Motor neuron (in vitro differentiated cells): ENCODE measurements at regions not wholly inside any gene's neighbourhood (a gene's known extent, or its start where the extent isn't known, plus 50 kb on each side); places are given as distances from the start of the nearest gene placed in this dataset.
A peak's percentile ranks its signal among the peaks of the same experiment; 100 is the strongest.
"Not testable (repeated sequence)": the region's sequence is repeated elsewhere in the genome, so short reads cannot be mapped to it uniquely, and the experiment has no call there.

Source experiments
- ATAC-seq, 8 experiments: fragments of 200-7000 bp; cut with Tn5 transposase; replicated peaks in 6 of 8; 2 replicates each; pipeline ENCODE4 v1.8.0; 2021; ENCODE audit warnings: mild to moderate bottlenecking in 8 of 8, moderate library complexity in 8 of 8
- H3K27ac ChIP-seq, 2 donors: fragments of 250-450 bp; sonication (Bioruptor Pico); 2 replicates each; pipeline ENCODE4 v1.9.0; 2021; ENCODE audit warnings: antibody characterized with exemption in 2 of 2, mild to moderate bottlenecking in 2 of 2, moderate library complexity in 1 of 2
- H3K4me1 ChIP-seq, 2 donors: fragments of 250-450 bp; sonication (Bioruptor Pico); replicated peaks in 1 of 2; 2 replicates each; pipeline ENCODE4 v1.6.1; 2021; ENCODE audit warnings: antibody characterized with exemption in 2 of 2, mild to moderate bottlenecking in 2 of 2, moderate library complexity in 1 of 2
- H3K4me3 ChIP-seq, 5 donors: fragments of 250-450 bp; sonication (Bioruptor Pico); 2 replicates each; pipeline ENCODE4 v1.9.0; 2021; ENCODE audit warnings: antibody characterized with exemption in 5 of 5, mild to moderate bottlenecking in 5 of 5, moderate library complexity in 4 of 5
- WGBS, 10 experiments: fragments of 450-650 bp; shearing (Covaris generic); methylation state at CpG; one replicate each; pipeline ENCODE4 v1.0.0; 2022; 5-methylcytosine and 5-hydroxymethylcytosine counted together
- in situ Hi-C, 9 experiments: fragments of 400-800 bp; cut with MboI; loops; one replicate each; pipeline ENCODE4 v1.15.0; 2021; ENCODE audit warnings: low sequenced_read_pairs in 9 of 9, low pct_unique_long_range_greater_than_20kb in 2 of 9; ENCODE audit not compliant: unreplicated experiment in 9 of 9

- in situ Hi-C loops, result loop anchor here in 1 of 9 experiments (25.0 kb wide), 1 partner anchor 102 kb away; the partner anchor contains the start of gene PRDM16
- H3K4me1 ChIP-seq, ATAC-seq, H3K4me3 ChIP-seq, H3K27ac ChIP-seq: not testable (repeated sequence)
- WGBS, 10 experiments, result 34 to 100% (median 69%) methylated on average over 1 to 12 of the region's 21 CpGs; no CpG with 5 or more reads in 6 of the 10 experiments
Measured at GRCh38 chr1:2959881-2960280, 61.4 kb upstream of the ACTRT2 start.

- H3K4me1 ChIP-seq, result peaks cover 0 to 4% of the 10 kb centered on the region in 2 donors
- WGBS, 10 experiments, result 53 to 70% (median 63%) methylated on average over 2 to 4 of the region's 7 CpGs; no CpG with 5 or more reads in 5 of the 10 experiments
- ATAC-seq, result no peak
- no peak overlapping the region for H3K27ac ChIP-seq
- no peak overlapping the region for H3K4me3 ChIP-seq
- in situ Hi-C loops, result loop anchor here in 1 of 9 experiments (25.0 kb wide), 1 partner anchor 101 kb away; the partner anchor contains the start of gene PRDM16
Measured at GRCh38 chr1:2961081-2961480, 60.2 kb upstream of the ACTRT2 start.

GRCh38 chr1:2961661-2962060, 59.6 kb upstream of the ACTRT2 start:
- Histone ChIP-seq H3K27ac (no peak overlapping the region), H3K4me3 (no peak overlapping the region), H3K4me1 (peaks cover 0 to 10% of the 10 kb centered on the region in 2 donors)
- no peak for ATAC-seq
- 26 to 82% (median 68%) methylated on average over 2 to 14 of the region's 14 CpGs; no CpG with 5 or more reads in 4 of the 10 experiments for WGBS, 10 experiments
- in situ Hi-C loops, result loop anchor here in 1 of 9 experiments (25.0 kb wide), 1 partner anchor 101 kb away; the partner anchor contains the start of gene PRDM16

DNA sequence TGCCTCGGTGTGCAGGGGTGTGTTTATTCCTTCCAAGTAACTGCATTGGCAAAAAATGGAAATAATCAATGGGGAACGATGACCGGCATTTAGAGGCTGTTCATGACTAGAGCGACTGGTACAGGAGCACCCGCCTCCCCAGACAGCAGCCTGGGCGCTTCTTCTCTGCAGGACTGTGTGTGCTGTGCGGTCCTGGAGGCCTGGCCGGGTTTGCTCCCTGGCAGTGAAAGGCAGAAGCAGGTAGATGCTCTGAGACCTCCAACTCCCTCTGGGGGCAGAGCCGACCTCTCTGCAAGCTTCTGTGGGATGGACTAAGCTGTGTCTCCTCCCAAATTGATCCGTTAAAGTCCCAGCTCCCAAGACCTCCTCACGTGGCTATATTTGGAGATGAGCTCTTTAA, 59.2 kb upstream of the ACTRT2 start:
- WGBS, 10 experiments, result 0 to 65% (median 39%) methylated on average over 1 to 10 of the region's 11 CpGs; no CpG with 5 or more reads in 4 of the 10 experiments
- Histone ChIP-seq H3K4me1 (peaks cover 0 to 14% of the 10 kb centered on the region in 2 donors), H3K4me3 (no peak overlapping the region), H3K27ac (no peak overlapping the region)
- no peak for ATAC-seq
- in situ Hi-C loops, result loop anchor here in 1 of 9 experiments (25.0 kb wide), 1 partner anchor 100 kb away; the partner anchor contains the start of gene PRDM16

DNA sequence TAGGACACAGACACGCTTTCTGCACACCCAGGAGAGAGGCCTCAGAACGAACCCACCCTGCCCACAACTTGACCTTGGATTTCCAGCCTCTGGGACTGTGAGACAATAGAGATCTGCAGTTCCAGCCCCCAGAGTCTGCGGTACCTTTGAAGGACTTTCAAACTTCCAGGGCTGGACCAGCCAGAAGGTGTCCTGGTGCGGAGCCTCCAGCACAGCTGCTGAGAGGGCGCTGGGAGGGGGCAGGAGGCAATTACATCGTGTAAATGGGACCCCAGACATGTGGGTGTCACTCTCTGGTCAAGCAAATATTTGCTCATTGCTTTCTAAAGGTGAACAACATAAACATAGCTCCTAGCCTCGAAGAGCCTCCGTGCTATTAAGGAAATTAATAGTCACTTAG, 58.7 kb upstream of the ACTRT2 start:
- H3K4me1 ChIP-seq, result peaks cover 0 to 18% of the 10 kb centered on the region in 2 donors
- 0 to 79% (median 20%) methylated on average over 1 to 8 of the region's 8 CpGs; no CpG with 5 or more reads in 3 of the 10 experiments for whole genome bisulfite sequencing, 10 experiments
- H3K27ac ChIP-seq, result no peak overlapping the region
- in situ Hi-C loops, result loop anchor here in 1 of 9 experiments (25.0 kb wide), 1 partner anchor 100 kb away; the partner anchor contains the start of gene PRDM16
- no peak overlapping the region for H3K4me3 ChIP-seq
- ATAC-seq, result peak in 1 of 8 experiments; percentile 26

- H3K27ac ChIP-seq, result no peak overlapping the region
- no peak overlapping the region for H3K4me3 ChIP-seq
- in situ Hi-C loops, result loop anchor here in 1 of 9 experiments (25.0 kb wide), 1 partner anchor 99 kb away; the partner anchor contains the start of gene PRDM16
- 39 to 100% (median 76%) methylated on average over 3 to 10 of the region's 13 CpGs; no CpG with 5 or more reads in 3 of the 10 experiments for WGBS, 10 experiments
- H3K4me1 ChIP-seq, result peaks cover 0 to 18% of the 10 kb centered on the region in 2 donors
- no peak for ATAC-seq
Measured at GRCh38 chr1:2962946-2963345, 58.3 kb upstream of the ACTRT2 start.

- ATAC-seq, result no peak
- in situ Hi-C loops, result loop anchor here in 1 of 9 experiments (25.0 kb wide), 1 partner anchor 97 kb away; the partner anchor contains the start of gene PRDM16
- H3K27ac ChIP-seq, result no peak overlapping the region
- H3K4me1 ChIP-seq, result peaks cover 0 to 28% of the 10 kb centered on the region in 2 donors
- 10 to 70% (median 24%) methylated on average over 1 to 4 of the region's 4 CpGs; no CpG with 5 or more reads in 2 of the 10 experiments for WGBS, 10 experiments
- no peak overlapping the region for H3K4me3 ChIP-seq
Measured at GRCh38 chr1:2965676-2966075, 55.6 kb upstream of the ACTRT2 start.

DNA sequence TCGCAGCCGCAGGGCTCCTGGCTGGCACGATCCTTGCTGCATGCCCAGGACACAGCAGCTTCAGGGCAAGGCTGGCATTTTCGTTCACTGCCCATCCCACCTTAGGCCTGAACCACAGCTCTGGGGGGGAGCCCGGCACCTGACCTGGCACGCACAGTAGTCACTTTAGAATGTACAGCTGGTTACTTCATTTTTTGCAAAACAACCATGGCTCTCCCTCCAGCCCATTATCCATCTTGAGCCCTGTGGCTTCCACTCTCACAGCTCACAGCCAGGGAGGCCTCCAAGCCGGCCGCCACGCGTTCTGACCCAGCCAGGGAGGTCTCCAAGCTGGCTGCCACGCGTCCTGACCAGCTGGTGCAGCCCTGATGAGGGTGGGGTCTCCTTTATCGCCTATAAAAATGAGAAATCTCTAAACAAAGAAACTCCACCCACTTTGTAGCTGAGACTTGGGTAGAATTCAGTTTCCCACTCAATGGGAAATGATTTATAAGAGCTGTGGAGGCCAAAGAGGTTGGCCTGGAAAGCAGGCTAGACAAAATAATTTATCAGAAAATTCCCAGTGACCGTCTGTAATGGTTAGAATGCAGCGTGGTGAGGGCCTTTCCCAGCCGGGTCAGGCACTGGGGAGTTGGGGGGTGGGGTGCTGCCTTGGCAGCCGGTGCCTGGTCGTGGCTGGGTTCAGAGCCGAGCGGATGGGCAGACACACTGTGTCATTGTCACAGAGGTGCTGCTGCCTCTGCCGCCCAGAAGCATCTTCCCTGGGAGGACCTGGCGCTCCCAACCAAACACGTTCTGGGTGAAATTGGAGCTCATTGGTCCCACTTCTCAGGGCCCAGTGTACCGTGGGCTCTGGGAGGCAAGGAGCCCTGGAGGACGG, 54.6 kb upstream of the ACTRT2 start:
- 0 to 59% (median 46%) methylated on average over 1 to 17 of the region's 25 CpGs; no CpG with 5 or more reads in 4 of the 10 experiments for WGBS, 10 experiments

GRCh38 chr1:2967329-2967725, 53.9 kb upstream of the ACTRT2 start:
- H3K4me1 ChIP-seq, result peaks cover 0 to 28% of the 10 kb centered on the region in 2 donors
- no peak overlapping the region for H3K27ac ChIP-seq
- in situ Hi-C loops, result loop anchor here in 1 of 9 experiments (25.0 kb wide), 1 partner anchor 95 kb away; the partner anchor contains the start of gene PRDM16
- no peak for ATAC-seq
- WGBS, 10 experiments, result 50 to 91% (median 70%) methylated on average over 1 to 14 of the region's 15 CpGs; no CpG with 5 or more reads in 5 of the 10 experiments
- no peak overlapping the region for H3K4me3 ChIP-seq

More for the DNA sequence above, 54.6 kb upstream of the ACTRT2 start:
- ATAC-seq, result peak in 3 of 8 experiments; percentile 68 to 87 (median 77)
- H3K27ac ChIP-seq, result peak overlapping the region in 1 of 2 donors; percentile 67
- in situ Hi-C loops, result loop anchor here in 1 of 9 experiments (25.0 kb wide), 1 partner anchor 96 kb away; the partner anchor contains the start of gene PRDM16
- H3K4me3 ChIP-seq, result no peak overlapping the region
- peaks cover 0 to 28% of the 10 kb centered on the region in 2 donors for H3K4me1 ChIP-seq

- Histone ChIP-seq H3K4me3 (no peak overlapping the region), H3K27ac (no peak overlapping the region), H3K4me1 (peaks cover 0 to 28% of the 10 kb centered on the region in 2 donors)
- in situ Hi-C loops, result loop anchor here in 1 of 9 experiments (25.0 kb wide), 1 partner anchor 94 kb away; the partner anchor contains the start of gene PRDM16
- WGBS, 10 experiments, result 0 to 88% (median 71%) methylated on average over 1 to 9 of the region's 10 CpGs; no CpG with 5 or more reads in 2 of the 10 experiments
- no peak for ATAC-seq
Measured at GRCh38 chr1:2967881-2968280, 53.4 kb upstream of the ACTRT2 start.

DNA sequence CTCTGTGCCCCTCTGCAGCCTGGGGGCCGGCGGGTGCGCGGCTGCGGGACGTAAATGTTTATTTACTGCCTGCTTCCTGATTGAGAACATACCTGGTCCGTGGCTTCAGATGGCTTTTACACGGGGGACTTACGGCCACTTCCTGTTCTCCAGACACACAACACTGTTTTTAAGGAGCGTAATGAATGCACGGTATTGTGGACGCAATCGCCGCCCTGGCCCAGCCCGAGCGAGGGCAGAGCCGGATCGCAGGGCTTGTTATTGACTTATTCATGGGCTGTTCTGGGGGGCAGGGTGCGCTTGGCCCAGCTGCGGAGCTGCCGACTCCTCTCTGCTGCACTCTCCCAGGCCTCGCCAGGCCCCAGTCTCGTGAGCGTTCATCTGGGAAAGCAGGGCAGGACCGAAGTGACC, 52.8 kb upstream of the ACTRT2 start:
- H3K27ac ChIP-seq, result peak overlapping the region in 1 of 2 donors; percentile 55
- peaks cover 0 to 28% of the 10 kb centered on the region in 2 donors for H3K4me1 ChIP-seq
- no peak overlapping the region for H3K4me3 ChIP-seq
- in situ Hi-C loops, result loop anchor here in 1 of 9 experiments (25.0 kb wide), 1 partner anchor 94 kb away; the partner anchor contains the start of gene PRDM16
- WGBS, 10 experiments, result 0 to 83% (median 54%) methylated on average over 2 to 25 of the region's 25 CpGs; no CpG with 5 or more reads in 2 of the 10 experiments
- ATAC-seq, result peak in 3 of 8 experiments; percentile 49 to 60 (median 53)

DNA sequence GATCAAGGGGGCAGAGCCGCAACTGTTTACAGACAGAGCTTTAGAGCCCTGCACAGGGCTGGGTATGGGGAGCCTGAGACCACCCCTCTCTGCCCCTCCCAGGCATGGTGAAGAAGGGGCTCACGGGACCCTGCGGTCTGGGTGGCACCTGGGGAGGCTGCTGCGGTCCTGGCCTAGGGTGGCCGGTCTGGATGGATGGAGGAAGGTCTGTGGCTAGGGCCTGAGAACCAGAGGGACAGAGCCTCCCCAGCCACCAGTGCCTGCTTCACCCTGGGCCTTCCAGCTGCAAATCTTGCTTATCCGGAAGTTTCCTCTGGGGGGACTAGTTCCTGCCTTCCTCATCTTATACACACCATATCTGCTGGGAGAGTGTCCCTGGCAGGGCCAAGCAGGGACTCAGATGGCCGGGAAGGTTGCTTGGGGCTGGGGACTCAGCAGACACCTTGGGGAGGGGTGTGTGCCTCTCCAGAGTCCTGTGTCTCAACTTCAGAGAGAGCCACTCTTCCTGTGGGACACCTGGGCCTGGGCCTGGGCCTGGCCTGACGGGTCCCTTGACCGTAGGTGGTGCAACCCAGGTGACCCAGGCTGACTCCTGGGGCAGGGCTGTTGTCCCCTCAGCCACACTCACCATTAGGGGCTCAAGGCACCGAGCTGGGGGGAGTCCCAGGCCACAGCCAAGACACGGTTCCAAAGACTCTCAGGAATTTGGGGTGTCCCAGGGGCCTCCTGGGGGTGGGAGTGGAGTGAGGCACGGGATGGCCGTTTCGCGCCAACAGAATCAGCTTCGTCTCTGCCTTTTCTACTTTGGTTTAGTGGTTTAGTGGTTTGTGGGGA, 52.0 kb upstream of the ACTRT2 start:
- in situ Hi-C loops, result loop anchor here in 1 of 9 experiments (25.0 kb wide), 1 partner anchor 93 kb away; the partner anchor contains the start of gene PRDM16
- Histone ChIP-seq H3K4me3 (no peak overlapping the region), H3K4me1 (peaks cover 0 to 28% of the 10 kb centered on the region in 2 donors), H3K27ac (peak overlapping the region in 1 of 2 donors; percentile 55)
- 33 to 94% (median 67%) methylated on average over 1 to 10 of the region's 16 CpGs; no CpG with 5 or more reads in 3 of the 10 experiments for WGBS, 10 experiments
- no peak for ATAC-seq
